Choroid plexus epithelial cell (primary cell): ENCODE measurements at regions not wholly inside any gene's neighbourhood (a gene's known extent, or its start where the extent isn't known, plus 50 kb on each side); places are given as distances from the start of the nearest gene placed in this dataset.
A peak's percentile ranks its signal among the peaks of the same experiment; 100 is the strongest.

Experiments used
- DNase-seq: peaks from one replicate; pipeline ENCODE4 v3.0.0-alpha.2; 2010; ENCODE audit warnings: low read depth
- H3K4me3 ChIP-seq: 2 replicates; pipeline ENCODE4 v1.5.1; 2011; ENCODE audit warnings: low read depth, mild to moderate bottlenecking, control low read depth, low read length, moderate library complexity
- CTCF ChIP-seq: conservative IDR thresholded peaks from 2 replicates; pipeline ENCODE4 v1.5.1; 2011; ENCODE audit warnings: low read depth, mild to moderate bottlenecking, control low read depth, inconsistent platforms, low read length, moderate library complexity

GRCh38 chr11:44361813-44362212 is 51.9 kb upstream of the ALX4 start:
- no peak for TF ChIP-seq CTCF
- DNase-seq, result peak; percentile 11
- no peak overlapping the region for H3K4me3 ChIP-seq

- DNase-seq, result no peak
- no peak for TF ChIP-seq CTCF
- no peak overlapping the region for H3K4me3 ChIP-seq
Observed at GRCh38 chr11:44363116-44363515, 53.2 kb upstream of the ALX4 start.

GRCh38 chr11:44364596-44364995 is 54.7 kb upstream of the ALX4 start:
- H3K4me3 ChIP-seq, result no peak overlapping the region
- no peak for TF ChIP-seq CTCF
- no peak for DNase-seq

- DNase-seq, result no peak
- no peak for TF ChIP-seq CTCF
- H3K4me3 ChIP-seq, result no peak overlapping the region
Observed at GRCh38 chr11:44365616-44366015, 55.7 kb upstream of the ALX4 start.

GRCh38 chr11:44366026-44366425 is 56.1 kb upstream of the ALX4 start:
- no peak overlapping the region for H3K4me3 ChIP-seq
- no peak for DNase-seq
- TF ChIP-seq CTCF, result no peak

GRCh38 chr11:44366741-44367140 is 56.8 kb upstream of the ALX4 start:
- DNase-seq, result no peak
- H3K4me3 ChIP-seq, result no peak overlapping the region
- TF ChIP-seq CTCF, result no peak

- DNase-seq, result no peak
- no peak for TF ChIP-seq CTCF
- H3K4me3 ChIP-seq, result no peak overlapping the region
Observed at GRCh38 chr11:44367452-44367851, 57.5 kb upstream of the ALX4 start.
